Neural crest cell (in vitro differentiated cells): ENCODE measurements at regions not wholly inside any gene's neighbourhood (a gene's known extent, or its start where the extent isn't known, plus 50 kb on each side); places are given as distances from the start of the nearest gene placed in this dataset.
"Not testable (repeated sequence)": the region's sequence is repeated elsewhere in the genome, so short reads cannot be mapped to it uniquely, and the experiment has no call there.

Experiments used
- DNase-seq: peaks from one replicate; pipeline ENCODE4 v3.0.0; 2021; ENCODE audit warnings: low read depth, mixed read lengths, low spot score
- H3K27ac Mint-ChIP-seq: one replicate; pipeline ENCODE4 v1.8.0; 2021; ENCODE audit warnings: mild to moderate bottlenecking, mixed read lengths; ENCODE audit not compliant: unreplicated experiment
- H3K27me3 Mint-ChIP-seq: 2 replicates; pipeline ENCODE4 v1.8.0; 2021; ENCODE audit warnings: low read depth, mild to moderate bottlenecking, mixed read lengths
- H3K36me3 Mint-ChIP-seq: 2 replicates; pipeline ENCODE4 v1.8.0; 2021; ENCODE audit warnings: low read depth, mild to moderate bottlenecking, mixed read lengths
- H3K4me1 Mint-ChIP-seq: 2 replicates; pipeline ENCODE4 v1.8.0; 2021; ENCODE audit warnings: mixed read lengths
- H3K4me3 Mint-ChIP-seq: one replicate; pipeline ENCODE4 v1.8.0; 2021; ENCODE audit warnings: mild to moderate bottlenecking, mixed read lengths
- H3K9me3 Mint-ChIP-seq: 2 replicates; pipeline ENCODE4 v1.8.0; 2021; ENCODE audit warnings: mixed read lengths
- CTCF ChIP-seq: fragments of 200-600 bp; sonication (generic); conservative IDR thresholded peaks from 2 replicates; pipeline ENCODE4 v1.5.0; 2021; ENCODE audit warnings: antibody characterized with exemption, mild to moderate bottlenecking

DNA sequence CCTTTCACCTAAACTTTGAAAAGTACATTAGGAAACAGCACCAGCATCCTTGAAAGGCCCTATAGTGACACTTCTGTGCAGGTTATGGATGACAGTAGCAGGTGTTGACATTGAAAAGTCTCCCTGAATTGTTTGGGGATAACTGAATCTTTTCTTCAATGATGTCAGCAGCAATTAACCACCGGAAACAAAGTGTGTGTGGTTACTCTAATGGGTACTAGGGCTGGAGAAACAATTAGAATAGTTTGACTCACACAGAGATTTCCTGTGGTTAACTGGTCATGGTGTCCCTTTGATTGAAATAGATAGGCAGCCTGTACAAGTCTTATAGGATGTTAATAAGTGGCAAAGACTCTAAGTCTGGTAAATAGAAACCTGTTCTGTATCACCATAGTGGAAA, 189.1 kb downstream of the TBX18 start:
- H3K4me3 Mint-ChIP-seq, result no peak overlapping the region
- H3K27ac Mint-ChIP-seq, result no peak overlapping the region

DNA sequence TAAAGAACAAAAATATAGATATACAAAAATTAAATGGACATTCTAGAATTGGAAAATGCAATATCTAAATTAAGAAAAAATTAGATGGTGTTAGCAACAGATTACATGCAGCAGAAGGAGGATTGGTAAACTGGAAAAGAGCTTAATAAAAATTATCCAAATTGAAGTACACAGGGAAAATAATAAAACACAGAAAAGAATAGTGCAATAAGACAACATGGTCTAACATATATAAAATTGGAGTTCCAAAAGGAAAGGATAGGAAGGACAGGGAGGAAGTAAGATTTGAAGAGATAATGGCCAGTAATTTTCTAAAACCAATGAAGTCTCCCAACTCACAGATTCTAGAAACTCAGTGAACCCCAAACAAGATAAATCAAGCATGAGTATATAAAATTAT, 194.5 kb downstream of the TBX18 start:
- Mint-ChIP-seq H3K4me3 (no peak overlapping the region), H3K4me1 (no peaks in the 10 kb centered on the region), H3K36me3 (no peaks in the 10 kb centered on the region), H3K27me3 (peaks cover 12% of the 10 kb centered on the region), H3K9me3 (peaks cover 3% of the 10 kb centered on the region), H3K27ac (no peak overlapping the region)
- no peak for TF ChIP-seq CTCF
- no peak for DNase-seq

More for the DNA sequence above, 189.1 kb downstream of the TBX18 start:
- H3K4me1 Mint-ChIP-seq, result no peaks in the 10 kb centered on the region
- peaks cover 3% of the 10 kb centered on the region for H3K27me3 Mint-ChIP-seq
- no peak for TF ChIP-seq CTCF
- no peak for DNase-seq
- peaks cover 7% of the 10 kb centered on the region for H3K9me3 Mint-ChIP-seq
- H3K36me3 Mint-ChIP-seq, result no peaks in the 10 kb centered on the region

DNA sequence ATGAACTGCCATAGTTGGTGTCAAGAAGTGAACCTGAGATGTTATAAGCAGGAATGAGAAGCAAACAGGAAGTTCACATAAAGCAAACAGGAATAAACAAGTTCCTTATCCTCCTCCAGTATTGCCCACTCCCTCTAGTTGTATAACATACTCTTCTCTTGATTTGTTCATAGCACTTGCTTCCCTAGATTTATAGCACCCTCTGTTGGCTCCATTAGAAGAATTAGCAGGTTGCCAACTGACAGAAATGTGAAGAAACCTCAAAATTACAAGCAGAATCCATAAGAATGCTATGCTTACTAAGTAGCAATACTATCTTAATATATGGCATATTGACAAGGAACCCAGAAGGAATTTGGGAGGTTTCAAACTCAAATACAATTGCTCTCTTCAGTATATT, 195.4 kb downstream of the TBX18 start:
- no peak for TF ChIP-seq CTCF
- H3K27ac Mint-ChIP-seq, result no peak overlapping the region
- H3K27me3 Mint-ChIP-seq, result peaks cover 14% of the 10 kb centered on the region
- no peaks in the 10 kb centered on the region for H3K36me3 Mint-ChIP-seq
- DNase-seq, result no peak
- peaks cover 3% of the 10 kb centered on the region for H3K9me3 Mint-ChIP-seq
- H3K4me1 Mint-ChIP-seq, result no peaks in the 10 kb centered on the region
- H3K4me3 Mint-ChIP-seq, result no peak overlapping the region

DNA sequence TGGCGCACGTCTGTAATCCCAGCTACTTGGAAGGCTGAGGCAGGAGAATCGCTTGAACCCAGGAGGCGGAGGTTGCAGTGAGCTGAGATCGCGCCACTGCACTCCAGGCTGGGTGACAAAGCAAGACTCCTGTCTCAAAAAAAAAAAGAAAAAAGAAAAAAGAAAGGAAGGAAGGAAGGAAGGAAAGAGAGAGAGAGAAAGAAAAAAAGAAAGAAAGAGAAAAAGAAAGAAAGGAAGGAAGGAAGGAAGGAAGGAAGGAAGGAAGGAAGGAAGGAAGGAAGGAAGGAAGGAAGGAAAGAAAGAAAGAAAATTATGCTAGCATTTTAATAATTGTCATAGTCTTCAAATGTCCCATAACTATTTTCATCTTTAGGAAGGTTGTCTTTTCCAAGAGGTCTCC, 198.7 kb downstream of the TBX18 start:
- DNase-seq, H3K4me1 Mint-ChIP-seq, H3K36me3 Mint-ChIP-seq, H3K4me3 Mint-ChIP-seq, H3K9me3 Mint-ChIP-seq, H3K27ac Mint-ChIP-seq: not testable (repeated sequence)
- peaks cover 23% of the 10 kb centered on the region for H3K27me3 Mint-ChIP-seq

DNA sequence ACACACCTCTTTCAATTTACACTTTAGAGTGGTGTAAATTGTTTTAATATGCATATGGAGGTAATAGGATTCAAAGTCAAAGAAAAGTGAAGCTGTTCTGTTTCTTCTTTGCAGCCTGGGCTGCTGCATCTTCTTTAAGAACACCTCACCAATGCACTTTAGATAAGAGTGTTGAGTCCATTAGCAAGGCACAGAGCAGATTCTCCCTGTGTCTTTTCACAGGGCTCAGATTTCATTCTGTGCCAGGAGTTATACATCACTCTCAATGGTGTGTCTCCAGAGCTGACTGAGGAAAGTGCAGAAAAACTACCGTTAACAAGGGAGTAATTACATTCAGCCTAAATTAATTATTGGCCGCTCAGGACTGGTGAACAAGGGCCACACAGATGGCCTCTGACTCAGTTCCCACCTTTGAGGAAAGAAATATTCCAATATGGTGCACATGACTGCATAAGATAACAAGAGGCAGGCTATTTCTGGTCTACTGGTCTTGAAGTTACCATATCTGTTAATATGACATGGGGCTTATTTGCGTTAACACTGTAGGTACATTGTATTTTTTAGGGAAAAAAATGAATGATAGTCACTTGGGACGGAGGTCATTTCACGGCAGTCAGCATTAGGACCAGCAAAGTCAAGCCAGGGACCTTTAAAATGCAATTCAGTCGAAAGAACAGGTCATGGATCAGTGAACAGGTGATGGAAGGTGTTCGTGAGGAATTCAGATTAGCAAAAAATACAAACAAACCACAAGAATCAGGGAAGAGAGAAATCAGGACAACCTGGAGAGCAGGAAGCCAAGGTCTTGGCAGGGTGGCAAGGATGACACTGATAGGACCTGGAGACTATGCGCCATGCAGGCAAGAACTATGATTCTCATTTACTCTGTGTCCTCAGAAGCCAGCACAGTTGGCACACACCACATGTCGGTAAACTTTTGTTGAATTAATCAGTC, 203.7 kb downstream of the TBX18 start:
- no peak for DNase-seq
- Mint-ChIP-seq H3K36me3 (no peaks in the 10 kb centered on the region), H3K4me1 (no peaks in the 10 kb centered on the region), H3K27me3 (peaks cover 17% of the 10 kb centered on the region), H3K4me3 (no peak overlapping the region), H3K9me3 (no peaks in the 10 kb centered on the region), H3K27ac (no peak overlapping the region)
- TF ChIP-seq CTCF, result no peak
